Keratinocyte (primary cell): ENCODE measurements at regions not wholly inside any gene's neighbourhood (a gene's known extent, or its start where the extent isn't known, plus 50 kb on each side); places are given as distances from the start of the nearest gene placed in this dataset.

ENCODE experiments used
- DNase-seq: peaks from one replicate; pipeline ENCODE4 v3.0.0-alpha.2; 2011; ENCODE audit warnings: low read depth, missing footprints, low spot score
- FAIRE-seq: peaks from 2 replicates; lab custom pipeline; 2011; peaks lifted over from hg19 to GRCh38; lab: Jason Lieb, UNC
- H2AFZ ChIP-seq: 2 replicates; pipeline ENCODE4 v1.6.0; 2012; ENCODE audit warnings: low read length, control low read depth, inconsistent platforms; ENCODE audit not compliant: control insufficient read depth
- H3K27ac ChIP-seq: 2 replicates; pipeline ENCODE4 v1.5.1; 2011; ENCODE audit warnings: low read length; ENCODE audit not compliant: control insufficient read depth, insufficient read depth
- H3K27me3 ChIP-seq: 3 replicates; pipeline ENCODE4 v1.6.0; 2011; ENCODE audit warnings: low read length; ENCODE audit not compliant: control insufficient read depth, insufficient read depth; ENCODE audit errors: extremely low read depth
- H3K36me3 ChIP-seq, 2 experiments: 2 replicates in 1 of 2; 3 replicates in 1 of 2; pipeline ENCODE4 v1.5.1; 2011; ENCODE audit warnings: low read length in 2 of 2, mild to moderate bottlenecking in 1 of 2; ENCODE audit not compliant: control insufficient read depth in 2 of 2, insufficient read depth in 2 of 2; ENCODE audit errors: extremely low read depth in 1 of 2
- H3K4me1 ChIP-seq: 3 replicates; pipeline ENCODE4 v1.5.1; 2011; ENCODE audit warnings: low read length; ENCODE audit not compliant: control insufficient read depth, insufficient read depth; ENCODE audit errors: extremely low read depth
- H3K4me2 ChIP-seq: 3 replicates; pipeline ENCODE4 v1.6.0; 2011; ENCODE audit warnings: low read depth, low read length; ENCODE audit not compliant: control insufficient read depth, insufficient read depth; ENCODE audit errors: extremely low read depth
- H3K4me3 ChIP-seq, 3 experiments: fragments of 200-600 bp in 1 of 3; sonication (generic) in 1 of 3; 2 replicates in 2 of 3; 3 replicates in 1 of 3; pipeline ENCODE4 v1.5.1; 2011 to 2016; ENCODE audit warnings: low read length in 3 of 3, mild to moderate bottlenecking in 3 of 3, control low read depth in 2 of 3, inconsistent platforms in 1 of 3, low read depth in 1 of 3, mixed read lengths in 1 of 3, mixed run types in 1 of 3, moderate library complexity in 1 of 3; ENCODE audit not compliant: control insufficient read depth in 2 of 3, insufficient read depth in 2 of 3; ENCODE audit errors: extremely low read depth in 1 of 3
- H3K79me2 ChIP-seq: 2 replicates; pipeline ENCODE4 v1.6.0; 2012; ENCODE audit warnings: low read length; ENCODE audit not compliant: control insufficient read depth, insufficient read depth
- H3K9ac ChIP-seq: 3 replicates; pipeline ENCODE4 v1.6.0; 2011; ENCODE audit warnings: low read length; ENCODE audit not compliant: control insufficient read depth, insufficient read depth; ENCODE audit errors: extremely low read depth
- H3K9me1 ChIP-seq: 3 replicates; pipeline ENCODE4 v1.6.0; 2011; ENCODE audit warnings: low read length; ENCODE audit not compliant: control insufficient read depth, insufficient read depth; ENCODE audit errors: extremely low read depth
- H3K9me3 ChIP-seq: 2 replicates; pipeline ENCODE4 v1.5.1; 2012; ENCODE audit warnings: low read depth, low read length; ENCODE audit not compliant: control insufficient read depth
- H4K20me1 ChIP-seq: 3 replicates; pipeline ENCODE4 v1.6.0; 2011; ENCODE audit warnings: low read length; ENCODE audit not compliant: control insufficient read depth, insufficient read depth; ENCODE audit errors: extremely low read depth
- CTCF ChIP-seq, 3 experiments: IDR thresholded peaks in 1 of 3; conservative IDR thresholded peaks in 1 of 3; optimal IDR thresholded peaks in 1 of 3; 2 replicates in 2 of 3; 3 replicates in 1 of 3; pipeline versions ENCODE3 to v1.5.1; 2011; ENCODE audit warnings: low read length in 3 of 3, mild to moderate bottlenecking in 3 of 3, moderate library complexity in 2 of 3, control low read depth in 1 of 3, inconsistent platforms in 1 of 3; ENCODE audit not compliant: insufficient read depth in 2 of 3; ENCODE audit errors: extremely low read depth in 1 of 3
- EZH2 ChIP-seq: IDR thresholded peaks from one replicate; pipeline ENCODE4 v1.6.1; 2012; ENCODE audit warnings: inconsistent platforms, mild to moderate bottlenecking, low read length, moderate library complexity
- dilution Hi-C: fragments of 300-500 bp; cut with MboI; formaldehyde crosslinking; loops from one replicate; pipeline ENCODE4 v1.7.0; 2020; ENCODE audit warnings: low sequenced_read_pairs; ENCODE audit not compliant: extremely low pct_ligation_motif_present

- no peaks in the 10 kb centered on the region for H3K79me2 ChIP-seq
- H3K27me3 ChIP-seq: no peaks in the 10 kb centered on the region
- no peak overlapping the region for H3K4me2 ChIP-seq
- no peak overlapping the region for H2AFZ ChIP-seq
- H3K4me1 ChIP-seq: no peaks in the 10 kb centered on the region
- TF ChIP-seq CTCF (optimal IDR thresholded peaks at IDR 0.05 in 1 of 3, IDR thresholded peaks at IDR 0.05 in 1 of 3, conservative IDR thresholded peaks at IDR 0.05 in 1 of 3; ENCODE audit: extremely low read depth in 1 of 3, insufficient read depth in 2 of 3, low read length in 3 of 3) (no peak), EZH2 (no peak)
- DNase-seq: no peak
- H4K20me1 ChIP-seq: no peaks in the 10 kb centered on the region
- no peak for FAIRE-seq
- no peaks in the 10 kb centered on the region for H3K9me1 ChIP-seq
- H3K36me3 ChIP-seq: no peaks in the 10 kb centered on the region
- H3K9ac ChIP-seq: no peak overlapping the region
- no peaks in the 10 kb centered on the region for H3K9me3 ChIP-seq
- dilution Hi-C loops: no loop called here
- no peak overlapping the region for H3K4me3 ChIP-seq
- H3K27ac ChIP-seq: no peak overlapping the region
Observed at GRCh38 chr14:29271669-29272068, 505.1 kb downstream of the FOXG1 start.

GRCh38 chr14:29273513-29273912 lies 506.9 kb downstream of the FOXG1 start:
- Histone ChIP-seq H3K27me3 (no peaks in the 10 kb centered on the region), H3K4me2 (no peak overlapping the region), H4K20me1 (no peaks in the 10 kb centered on the region), H3K9ac (no peak overlapping the region), H3K9me1 (no peaks in the 10 kb centered on the region), H3K4me1 (no peaks in the 10 kb centered on the region), H3K36me3 (no peaks in the 10 kb centered on the region), H3K79me2 (no peaks in the 10 kb centered on the region), H3K27ac (no peak overlapping the region), H2AFZ (no peak overlapping the region), H3K4me3 (no peak overlapping the region), H3K9me3 (no peaks in the 10 kb centered on the region)
- FAIRE-seq (no peak), DNase-seq (no peak)
- dilution Hi-C loops: no loop called here
- no peak for TF ChIP-seq EZH2
- TF ChIP-seq CTCF (optimal IDR thresholded peaks at IDR 0.05 in 1 of 3, IDR thresholded peaks at IDR 0.05 in 1 of 3, conservative IDR thresholded peaks at IDR 0.05 in 1 of 3; ENCODE audit: extremely low read depth in 1 of 3, insufficient read depth in 2 of 3, low read length in 3 of 3): no peak
